HG03520 (cell line): ENCODE measurements at regions not wholly inside any gene's neighbourhood (a gene's known extent, or its start where the extent isn't known, plus 50 kb on each side); places are given as distances from the start of the nearest gene placed in this dataset.

Experiments used
- ATAC-seq: cut with Tn5 transposase; IDR thresholded peaks from one replicate; pipeline ENCODE4 v1.9.1; 2021; ENCODE audit warnings: mild to moderate bottlenecking, moderate library complexity; ENCODE audit not compliant: unreplicated experiment

- ATAC-seq: no peak
These were observed 352.1 kb downstream of the RBM43 start for GRCh38 chr2:150909613-150910012.

GRCh38 chr2:150909090-150909489 lies 352.6 kb downstream of the RBM43 start:
- ATAC-seq: no peak

GRCh38 chr2:150907466-150907865 lies 354.2 kb downstream of the RBM43 start:
- no peak for ATAC-seq

- no peak for ATAC-seq
These were observed 358.2 kb downstream of the RBM43 start for GRCh38 chr2:150903461-150903860.

GRCh38 chr2:150903055-150903454 lies 358.6 kb downstream of the RBM43 start:
- ATAC-seq: no peak

- ATAC-seq: no peak
These were observed 360.8 kb downstream of the RBM43 start for GRCh38 chr2:150900913-150901312.

GRCh38 chr2:150895968-150896367 lies 365.7 kb downstream of the RBM43 start:
- ATAC-seq: no peak

GRCh38 chr2:150889141-150889540 lies 372.5 kb downstream of the RBM43 start:
- no peak for ATAC-seq

GRCh38 chr2:150888337-150888736 lies 373.3 kb downstream of the RBM43 start:
- ATAC-seq: no peak

- no peak for ATAC-seq
These were observed 373.7 kb downstream of the RBM43 start for GRCh38 chr2:150887926-150888325.

- ATAC-seq: no peak
These were observed 375.8 kb downstream of the RBM43 start for GRCh38 chr2:150885774-150886386.

- no peak for ATAC-seq
These were observed 376.4 kb downstream of the RBM43 start for GRCh38 chr2:150885236-150885635.

GRCh38 chr2:150883613-150883895 lies 378.1 kb downstream of the RBM43 start:
- no peak for ATAC-seq

- ATAC-seq: no peak
These were observed 378.7 kb downstream of the RBM43 start for GRCh38 chr2:150882751-150883612.

GRCh38 chr2:150880986-150881385 lies 380.7 kb downstream of the RBM43 start:
- ATAC-seq: no peak

GRCh38 chr2:150878356-150878755 lies 383.3 kb downstream of the RBM43 start:
- no peak for ATAC-seq

GRCh38 chr2:150876251-150876950 lies 385.3 kb downstream of the RBM43 start:
- no peak for ATAC-seq

- no peak for ATAC-seq
These were observed 385.9 kb upstream of the RND3 start for GRCh38 chr2:150873396-150873772.

GRCh38 chr2:150872756-150873395 lies 385.4 kb upstream of the RND3 start:
- ATAC-seq: no peak

GRCh38 chr2:150866431-150866830 lies 379.0 kb upstream of the RND3 start:
- no peak for ATAC-seq

- ATAC-seq: no peak
These were observed 376.2 kb upstream of the RND3 start for GRCh38 chr2:150863691-150864090.

GRCh38 chr2:150860301-150860700 lies 372.8 kb upstream of the RND3 start:
- ATAC-seq: no peak
